ENCODE measurements at regions not wholly inside any gene's neighbourhood (a gene's known extent, or its start where the extent isn't known, plus 50 kb on each side); places are given as distances from the start of the nearest gene placed in this dataset.

- no peak overlapping the region for H3K27ac ChIP-seq (ENCODE audit: low read depth, low read length)
- H4K8ac ChIP-seq (ENCODE audit: extremely low read depth, insufficient read depth, low read length), result no peak overlapping the region
- H3K79me1 ChIP-seq (ENCODE audit: low read depth, low read length), result no peaks in the 10 kb centered on the region
- 94% methylated on average over 4 of the region's 4 CpGs; no CpG with 5 or more reads in 1 of the 2 experiments for WGBS, 2 experiments (ENCODE audit: extremely low coverage in 1 of 2, insufficient coverage in 1 of 2, insufficient read length in 1 of 2, insufficient replicate concordance in 2 of 2, low coverage in 1 of 2, low lambda C conversion rate in 2 of 2, missing lambda C conversion rate in 1 of 2)
- FAIRE-seq, result no peak
- no peak overlapping the region for H2AK5ac ChIP-seq (ENCODE audit: low read depth, low read length)
- H3K9me3 ChIP-seq (ENCODE audit: insufficient read depth in 2 of 2, low read depth in 1 of 2, low read length in 1 of 2), result no peaks in the 10 kb centered on the region
- no peak overlapping the region for H2AFZ ChIP-seq (ENCODE audit: low read length)
- H3K4ac ChIP-seq (replicated peaks; ENCODE audit: insufficient read length, low read depth, low read length), result no peak overlapping the region
- H4K5ac ChIP-seq (ENCODE audit: insufficient read length, low read depth, low read length), result no peak overlapping the region
- peaks cover 0 to 4% (median 0%) of the 10 kb centered on the region in 4 experiments; a peak in 1 of 7 replicates for H3K4me1 ChIP-seq (replicated peaks in 1 of 4; ENCODE audit: control insufficient read depth in 3 of 4, insufficient read depth in 4 of 4, low read length in 3 of 4)
- H4K20me1 ChIP-seq (replicated peaks in 1 of 2; ENCODE audit: control insufficient read depth in 1 of 2, insufficient read depth in 2 of 2, low read length in 2 of 2), result no peaks in the 10 kb centered on the region
- H3K36me3 ChIP-seq (ENCODE audit: control insufficient read depth in 2 of 4, insufficient read depth in 4 of 4, low read length in 3 of 4), result no peaks in the 10 kb centered on the region
- no peak overlapping the region for H2BK20ac ChIP-seq (ENCODE audit: low read length)
- H3K9ac ChIP-seq (replicated peaks in 1 of 4; ENCODE audit: extremely low read depth in 1 of 4, low read depth in 3 of 4, low read length in 3 of 4), result no peak overlapping the region
- no peak overlapping the region for H3K18ac ChIP-seq (ENCODE audit: extremely low read depth, low read length)
- no peak overlapping the region for H3K4me3 ChIP-seq (ENCODE audit: extremely low read depth in 1 of 4, insufficient read depth in 2 of 4, low read depth in 3 of 4, low read length in 4 of 4)
- H2BK5ac ChIP-seq (ENCODE audit: low read depth, low read length), result no peak overlapping the region
- H3K27me3 ChIP-seq (replicated peaks in 1 of 4; ENCODE audit: control insufficient read depth in 3 of 4, extremely low read depth in 1 of 4, insufficient read depth in 3 of 4, low read length in 3 of 4), result no peaks in the 10 kb centered on the region
- no peak overlapping the region for H2BK15ac ChIP-seq (ENCODE audit: low read length)
- no peak overlapping the region for H3K14ac ChIP-seq (ENCODE audit: insufficient read length)
- no peaks in the 10 kb centered on the region for H3K79me2 ChIP-seq (ENCODE audit: control insufficient read depth in 1 of 2, insufficient read depth in 2 of 2, low read length in 2 of 2)
- H3K56ac ChIP-seq (replicated peaks; ENCODE audit: insufficient read length, low read depth, low read length), result no peak overlapping the region
- no peaks in the 10 kb centered on the region for H3K23me2 ChIP-seq (ENCODE audit: low read depth, low read length)
- no peak overlapping the region for H3K4me2 ChIP-seq (ENCODE audit: insufficient read depth in 1 of 2, low read depth in 2 of 2, low read length in 2 of 2)
- DNase-seq (ENCODE audit: low read depth in 1 of 2, low spot score in 2 of 2), result no peak
- no peak overlapping the region for H4K91ac ChIP-seq (replicated peaks; ENCODE audit: insufficient read length, low read length)
- H3K23ac ChIP-seq (ENCODE audit: insufficient read length), result no peak overlapping the region
- ChIA-PET CTCF (ENCODE audit: partially characterized antibody) (no interaction called here), POLR2A (ENCODE audit: partially characterized antibody) (no interaction called here)
- H2BK120ac ChIP-seq (replicated peaks; ENCODE audit: low read depth, low read length), result no peak overlapping the region
- H2BK12ac ChIP-seq (ENCODE audit: low read depth, low read length), result no peak overlapping the region
- TF ChIP-seq SAP30 (IDR thresholded peaks at IDR 0.05; ENCODE audit: insufficient read depth, insufficient replicate concordance, low read length) (no peak), POLR2AphosphoS5 (IDR thresholded peaks at IDR 0.05; ENCODE audit: low read depth, low read length) (no peak), YY1 (IDR thresholded peaks at IDR 0.05; ENCODE audit: low read depth, low read length) (no peak), BRCA1 (IDR thresholded peaks at IDR 0.05; ENCODE audit: low read depth, low read length) (no peak), JUN (IDR thresholded peaks at IDR 0.05; ENCODE audit: low read depth, low read length) (no peak), EZH2 (IDR thresholded peaks at IDR 0.05; ENCODE audit: low read depth, low read length, severe bottlenecking) (no peak), HDAC6 (IDR thresholded peaks at IDR 0.05; ENCODE audit: low read depth, low read length) (no peak), CHD1 (IDR thresholded peaks at IDR 0.05; ENCODE audit: low read depth, low read length) (no peak), CTBP2 (IDR thresholded peaks at IDR 0.05; ENCODE audit: borderline replicate concordance, insufficient read depth, insufficient read length, low read length) (no peak), TEAD4 (IDR thresholded peaks at IDR 0.05; ENCODE audit: low read depth, low read length) (no peak), RAD21 (IDR thresholded peaks at IDR 0.05 in 1 of 2, conservative IDR thresholded peaks at IDR 0.05 in 1 of 2; ENCODE audit: low read depth in 2 of 2, low read length in 2 of 2) (no peak), USF2 (IDR thresholded peaks at IDR 0.05; ENCODE audit: low read length) (no peak), BACH1 (IDR thresholded peaks at IDR 0.05; ENCODE audit: low read length) (no peak), TAF1 (IDR thresholded peaks at IDR 0.05; ENCODE audit: low read depth, low read length) (no peak), TBP (IDR thresholded peaks at IDR 0.05; ENCODE audit: low read depth, low read length) (no peak)
Observed at GRCh38 chr6:131450861-131451260, 122.2 kb upstream of the ARG1 start.
